ENCODE measurements at regions not wholly inside any gene's neighbourhood (a gene's known extent, or its start where the extent isn't known, plus 50 kb on each side); places are given as distances from the start of the nearest gene placed in this dataset.

GRCh38 chr2:71932780-71933466, 214.7 kb downstream of the CYP26B1 start:
- Histone ChIP-seq H3K9me3 (replicated peaks; ENCODE audit: insufficient read depth, low read length) (no peaks in the 10 kb centered on the region), H3K4me1 (ENCODE audit: low read length) (no peaks in the 10 kb centered on the region), H3K36me3 (replicated peaks; ENCODE audit: insufficient read depth, low read length) (no peaks in the 10 kb centered on the region), H3K4me3 (ENCODE audit: low read length) (no peak overlapping the region), H3K27ac (ENCODE audit: low read length) (no peak overlapping the region), H3K9me2 (replicated peaks; ENCODE audit: insufficient read depth, low read length) (no peaks in the 10 kb centered on the region), H4K20me1 (ENCODE audit: insufficient read depth, low read length) (no peaks in the 10 kb centered on the region), H3K4me2 (ENCODE audit: low read depth, low read length) (no peak overlapping the region), H3F3A (ENCODE audit: insufficient read depth, low read length) (no peaks in the 10 kb centered on the region), H2AFZ (ENCODE audit: low read length) (no peak overlapping the region), H3K79me2 (ENCODE audit: low read length) (no peaks in the 10 kb centered on the region), H3K27me3 (replicated peaks; ENCODE audit: insufficient read depth, low read length) (no peaks in the 10 kb centered on the region), H3K9ac (ENCODE audit: low read length) (no peak overlapping the region)
- no peak for DNase-seq
- TF ChIP-seq CTCF (IDR thresholded peaks at IDR 0.05; ENCODE audit: low read length) (no peak), EZH2phosphoT487 (IDR thresholded peaks at IDR 0.05; ENCODE audit: low read length) (no peak), EZH2 (optimal IDR thresholded peaks at IDR 0.05; ENCODE audit: low read depth, low read length) (no peak)

- no peaks in the 10 kb centered on the region for H3K27me3 ChIP-seq (replicated peaks; ENCODE audit: insufficient read depth, low read length)
- H3K9me2 ChIP-seq (replicated peaks; ENCODE audit: insufficient read depth, low read length): no peaks in the 10 kb centered on the region
- H4K20me1 ChIP-seq (ENCODE audit: insufficient read depth, low read length): no peaks in the 10 kb centered on the region
- H3K9me3 ChIP-seq (replicated peaks; ENCODE audit: insufficient read depth, low read length): no peaks in the 10 kb centered on the region
- no peaks in the 10 kb centered on the region for H3F3A ChIP-seq (ENCODE audit: insufficient read depth, low read length)
- no peak overlapping the region for H3K9ac ChIP-seq (ENCODE audit: low read length)
- no peak overlapping the region for H3K27ac ChIP-seq (ENCODE audit: low read length)
- no peak for DNase-seq
- no peak overlapping the region for H3K4me2 ChIP-seq (ENCODE audit: low read depth, low read length)
- H3K4me1 ChIP-seq (ENCODE audit: low read length): no peaks in the 10 kb centered on the region
- H3K79me2 ChIP-seq (ENCODE audit: low read length): no peaks in the 10 kb centered on the region
- TF ChIP-seq EZH2 (optimal IDR thresholded peaks at IDR 0.05; ENCODE audit: low read depth, low read length) (no peak), EZH2phosphoT487 (IDR thresholded peaks at IDR 0.05; ENCODE audit: low read length) (no peak), CTCF (IDR thresholded peaks at IDR 0.05; ENCODE audit: low read length) (no peak)
- H3K36me3 ChIP-seq (replicated peaks; ENCODE audit: insufficient read depth, low read length): no peaks in the 10 kb centered on the region
- no peak overlapping the region for H2AFZ ChIP-seq (ENCODE audit: low read length)
- no peak overlapping the region for H3K4me3 ChIP-seq (ENCODE audit: low read length)
Observed at GRCh38 chr2:71932037-71932779, 215.5 kb downstream of the CYP26B1 start.

- TF ChIP-seq EZH2 (optimal IDR thresholded peaks at IDR 0.05; ENCODE audit: low read depth, low read length) (no peak), EZH2phosphoT487 (IDR thresholded peaks at IDR 0.05; ENCODE audit: low read length) (no peak), CTCF (IDR thresholded peaks at IDR 0.05; ENCODE audit: low read length) (no peak)
- Histone ChIP-seq H3K4me2 (ENCODE audit: low read depth, low read length) (no peak overlapping the region), H3K79me2 (ENCODE audit: low read length) (no peaks in the 10 kb centered on the region), H3K36me3 (replicated peaks; ENCODE audit: insufficient read depth, low read length) (no peaks in the 10 kb centered on the region), H4K20me1 (ENCODE audit: insufficient read depth, low read length) (no peaks in the 10 kb centered on the region), H3K27me3 (replicated peaks; ENCODE audit: insufficient read depth, low read length) (no peaks in the 10 kb centered on the region), H3K9me2 (replicated peaks; ENCODE audit: insufficient read depth, low read length) (no peaks in the 10 kb centered on the region), H3K27ac (ENCODE audit: low read length) (no peak overlapping the region), H3F3A (ENCODE audit: insufficient read depth, low read length) (no peaks in the 10 kb centered on the region), H3K9me3 (replicated peaks; ENCODE audit: insufficient read depth, low read length) (no peaks in the 10 kb centered on the region), H3K4me3 (ENCODE audit: low read length) (no peak overlapping the region), H2AFZ (ENCODE audit: low read length) (no peak overlapping the region), H3K9ac (ENCODE audit: low read length) (no peak overlapping the region), H3K4me1 (ENCODE audit: low read length) (no peaks in the 10 kb centered on the region)
- DNase-seq: no peak
Observed at GRCh38 chr2:71930049-71930681, 217.5 kb downstream of the CYP26B1 start.

Data from MM.1S (cell line).